NCI-H1105 treated with DMSO at 0.1 percent for 48 hours (cell line): ENCODE measurements at regions not wholly inside any gene's neighbourhood (a gene's known extent, or its start where the extent isn't known, plus 50 kb on each side); places are given as distances from the start of the nearest gene placed in this dataset.

Experiments used
- DNase-seq: peaks from one replicate; lab custom pipeline; 2025; lab: John Stamatoyannopoulos, UW

DNA sequence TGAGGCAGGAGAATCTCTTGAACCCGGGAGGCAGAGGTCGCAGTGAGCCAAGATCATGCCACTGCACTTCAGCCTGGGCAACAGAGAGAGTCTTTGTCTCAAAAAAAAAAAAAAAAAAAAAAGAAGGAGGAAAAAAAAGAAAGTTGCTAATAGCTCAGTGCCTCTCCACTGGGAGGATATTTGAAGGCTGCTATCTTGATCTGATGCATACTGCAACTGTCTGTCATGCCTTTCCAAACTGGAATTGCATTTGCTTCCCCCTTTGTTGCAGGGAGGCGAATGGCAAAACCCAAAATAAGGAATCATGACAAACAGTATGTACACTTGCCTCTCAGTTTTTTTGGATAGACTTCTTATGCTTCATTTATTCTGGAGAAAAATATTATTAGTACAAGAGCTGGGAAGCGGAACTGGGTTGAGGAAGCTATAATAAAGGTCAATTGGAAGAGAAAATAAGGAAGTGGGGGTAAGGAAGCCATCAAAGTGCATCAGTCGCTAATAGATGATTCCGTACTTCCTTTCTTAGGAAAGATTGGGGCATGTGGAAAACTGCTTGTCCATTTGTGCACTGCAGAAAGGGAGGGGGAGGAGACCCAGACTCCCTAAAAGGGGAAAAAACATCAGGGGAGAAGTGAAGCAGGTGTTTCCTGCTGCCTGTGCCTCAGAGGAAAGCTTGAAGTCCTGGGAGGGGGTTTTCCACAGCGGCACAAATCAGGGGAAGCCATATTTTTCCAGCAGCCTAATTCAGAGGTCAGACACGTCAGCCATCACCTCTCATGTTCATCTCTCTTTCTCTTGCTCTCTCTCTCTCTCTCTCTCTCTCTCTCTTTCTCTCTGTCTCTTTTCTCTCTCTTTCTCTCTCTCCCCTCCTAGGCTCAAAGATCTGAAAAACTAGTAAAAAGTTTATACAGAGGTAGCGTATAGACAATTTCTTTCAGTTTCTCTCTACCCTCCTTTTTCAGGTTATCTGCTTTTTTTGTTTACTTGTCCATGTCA, 301.4 kb upstream of the TNP1 start:
- DNase-seq: no peak

GRCh38 chr2:217160103-217160743, 300.4 kb upstream of the TNP1 start:
- DNase-seq: no peak

GRCh38 chr2:217158928-217159327, 299.1 kb upstream of the TNP1 start:
- DNase-seq: no peak

GRCh38 chr2:217157581-217157980, 297.7 kb upstream of the TNP1 start:
- no peak for DNase-seq

GRCh38 chr2:217156801-217157200, 296.9 kb upstream of the TNP1 start:
- no peak for DNase-seq

- no peak for DNase-seq
Observed at GRCh38 chr2:217154923-217155322, 295.1 kb upstream of the TNP1 start.

DNA sequence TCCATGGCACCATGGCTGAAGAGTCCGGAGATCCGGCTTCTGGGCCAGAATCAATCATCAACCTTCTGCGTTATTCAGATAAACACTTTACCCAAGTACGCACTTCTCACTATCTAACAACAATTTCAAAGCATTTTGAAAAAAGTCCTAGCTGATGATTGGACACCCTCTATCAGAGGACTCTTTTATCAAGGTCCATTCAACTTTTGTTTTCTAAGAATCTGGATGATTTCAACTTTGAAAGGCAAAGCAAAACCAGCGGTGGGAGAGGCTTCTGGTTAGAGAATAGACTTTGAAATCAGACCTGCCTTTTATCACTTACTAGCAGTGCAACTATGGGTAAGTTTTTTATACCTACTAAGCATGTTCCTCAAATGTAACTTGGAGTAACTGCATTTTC, 293.6 kb upstream of the TNP1 start:
- no peak for DNase-seq

DNA sequence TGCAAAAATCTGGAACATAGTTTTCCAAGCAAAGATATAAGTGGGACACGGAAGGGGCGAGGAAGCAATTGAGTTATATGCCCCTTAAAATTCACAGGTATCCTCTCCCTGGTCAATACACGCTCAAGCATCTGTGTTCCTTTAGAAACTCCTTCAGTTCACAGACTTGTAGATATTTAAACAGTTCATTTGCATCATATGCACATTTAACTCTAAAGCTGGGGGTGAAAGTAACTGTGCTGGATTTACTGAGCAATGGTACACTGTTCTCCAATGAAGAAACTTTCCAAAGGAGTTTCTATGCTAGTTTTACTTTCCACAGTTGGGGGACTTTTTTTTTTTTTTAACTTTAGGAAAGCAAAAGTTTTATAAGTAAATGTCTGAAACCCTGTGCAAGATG, 293.0 kb upstream of the TNP1 start:
- DNase-seq: no peak

GRCh38 chr2:217151509-217152206, 291.8 kb upstream of the TNP1 start:
- no peak for DNase-seq

- no peak for DNase-seq
Observed at GRCh38 chr2:217150236-217150635, 290.4 kb upstream of the TNP1 start.

DNA sequence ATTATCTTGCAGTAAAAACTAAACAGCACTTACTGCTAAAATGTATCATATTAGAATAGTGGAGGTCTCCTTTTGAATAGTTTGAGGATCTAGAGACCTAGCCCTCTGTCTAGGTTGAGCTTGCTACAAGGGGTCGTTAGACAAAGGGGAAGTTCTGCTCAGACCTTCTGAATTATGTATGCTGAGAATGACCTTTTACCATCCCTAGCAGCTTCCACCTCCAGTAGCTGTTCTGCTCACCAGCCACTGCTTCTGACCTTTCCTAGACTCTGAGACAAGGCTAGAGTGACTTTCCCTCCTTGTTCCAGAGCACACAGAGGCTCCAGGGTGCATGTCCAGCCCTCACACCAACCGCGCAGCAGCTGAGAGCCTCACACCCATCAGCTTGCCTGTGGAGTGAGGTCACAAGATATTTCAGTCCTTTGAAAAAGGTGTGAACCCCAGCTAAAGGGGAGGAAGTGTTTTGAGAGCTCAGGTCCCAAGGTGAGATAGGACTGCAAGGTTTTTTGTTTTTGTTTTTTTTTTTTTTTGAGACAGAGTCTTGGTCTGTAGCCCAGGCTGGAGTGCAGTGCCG, 289.3 kb upstream of the TNP1 start:
- DNase-seq: no peak

GRCh38 chr2:217147818-217148217, 288.0 kb upstream of the TNP1 start:
- no peak for DNase-seq

- DNase-seq: no peak
Observed at GRCh38 chr2:217146956-217147355, 287.1 kb upstream of the TNP1 start.

- peak; percentile 15 for DNase-seq
Observed at GRCh38 chr2:217142649-217143266, 282.9 kb upstream of the TNP1 start.

GRCh38 chr2:217138284-217138683, 278.4 kb upstream of the TNP1 start:
- no peak for DNase-seq

DNA sequence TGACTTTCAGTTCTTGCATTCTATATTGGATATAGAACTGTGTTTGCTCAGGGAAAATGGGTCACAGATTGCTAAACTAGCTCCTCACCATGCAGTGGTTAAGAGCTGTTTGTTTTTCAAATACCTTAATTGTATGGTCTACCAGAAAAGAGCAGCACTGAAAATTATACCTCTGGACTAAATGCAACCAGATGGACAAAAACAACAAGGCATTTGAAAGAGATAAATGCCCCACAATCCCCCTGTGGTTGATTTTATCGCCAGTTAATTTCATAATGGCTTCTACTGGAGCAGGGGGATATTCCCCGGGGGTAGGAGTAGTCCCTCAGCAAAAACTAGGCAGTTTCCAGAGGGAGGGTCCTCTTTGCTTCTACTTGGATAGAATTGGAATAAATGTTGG, 267.9 kb upstream of the TNP1 start:
- peak; percentile 37 for DNase-seq

DNA sequence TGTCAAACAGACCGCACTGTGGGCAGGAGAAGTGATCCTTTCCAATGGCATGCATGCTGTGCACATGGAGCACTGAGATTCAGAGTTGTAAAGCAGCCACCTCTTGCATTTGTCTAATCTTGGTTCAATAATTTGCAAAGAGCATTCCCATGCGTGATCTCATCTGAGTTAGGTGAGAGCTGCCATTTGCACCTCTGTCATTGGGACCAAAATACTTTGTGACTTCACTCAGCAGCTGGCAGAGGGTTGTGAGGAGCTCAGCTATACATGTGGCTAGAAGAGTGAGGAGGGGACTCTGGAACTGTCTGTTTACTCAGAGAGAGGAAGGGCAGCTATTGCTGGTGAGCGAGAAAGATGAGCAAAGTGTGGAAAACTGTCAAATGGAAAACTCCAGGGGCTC, 265.1 kb upstream of the TNP1 start:
- no peak for DNase-seq

DNA sequence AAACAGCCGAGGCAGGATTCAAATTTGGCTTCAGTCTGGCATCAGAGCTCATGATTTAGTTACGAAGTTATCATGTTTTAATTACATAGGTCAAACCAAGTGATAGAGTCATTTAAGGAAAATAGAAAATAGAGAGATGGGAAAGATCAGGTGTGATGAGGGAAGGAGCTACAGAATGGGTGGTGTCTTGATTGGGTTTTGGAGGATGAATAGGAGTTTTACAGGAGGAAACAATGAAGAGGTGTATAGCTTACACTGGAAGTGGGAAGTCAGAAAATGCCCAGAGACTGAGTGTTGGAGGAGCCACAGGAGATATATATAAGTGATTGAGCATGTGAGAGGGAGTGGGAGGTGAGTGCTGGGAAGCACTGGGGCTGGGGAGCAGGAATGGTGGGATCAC, 264.2 kb upstream of the TNP1 start:
- DNase-seq: no peak

DNA sequence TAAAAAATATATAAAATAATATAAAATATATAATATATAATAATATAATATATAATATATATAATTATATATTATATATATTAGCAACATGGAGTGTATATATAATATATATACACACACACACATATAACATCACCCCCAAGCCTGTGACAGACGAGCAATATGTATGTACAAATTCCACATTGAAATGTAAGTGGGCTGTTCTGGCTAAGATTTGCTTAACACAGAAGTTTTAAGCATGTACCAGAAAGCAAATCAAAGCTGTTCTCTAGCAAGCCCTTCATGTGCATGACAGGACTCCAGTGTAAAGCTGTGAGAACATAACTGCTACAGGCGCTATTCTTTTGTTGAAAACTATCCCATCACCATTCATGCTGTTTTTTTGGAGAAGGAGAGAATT, 261.7 kb upstream of the TNP1 start:
- DNase-seq: no peak

GRCh38 chr2:217120429-217120828, 260.6 kb upstream of the TNP1 start:
- DNase-seq: no peak

GRCh38 chr2:217118559-217119284, 258.9 kb upstream of the TNP1 start:
- DNase-seq: no peak
